GM18951 (cell line): ENCODE measurements at regions not wholly inside any gene's neighbourhood (a gene's known extent, or its start where the extent isn't known, plus 50 kb on each side); places are given as distances from the start of the nearest gene placed in this dataset.

Source experiments
- POLR2A ChIP-seq: IDR thresholded peaks from 4 replicates; pipeline ENCODE4 v1.6.1; 2011; ENCODE audit warnings: mild to moderate bottlenecking; ENCODE audit not compliant: insufficient read length, insufficient read depth; ENCODE audit errors: extremely low read depth
- in situ Hi-C: fragments of 300-500 bp; cut with MboI; formaldehyde crosslinking; loops from one replicate; pipeline ENCODE4 v1.12.0; 2022; ENCODE audit warnings: low sequenced_read_pairs, mixed read lengths, inconsistent platforms; ENCODE audit not compliant: unreplicated experiment

DNA sequence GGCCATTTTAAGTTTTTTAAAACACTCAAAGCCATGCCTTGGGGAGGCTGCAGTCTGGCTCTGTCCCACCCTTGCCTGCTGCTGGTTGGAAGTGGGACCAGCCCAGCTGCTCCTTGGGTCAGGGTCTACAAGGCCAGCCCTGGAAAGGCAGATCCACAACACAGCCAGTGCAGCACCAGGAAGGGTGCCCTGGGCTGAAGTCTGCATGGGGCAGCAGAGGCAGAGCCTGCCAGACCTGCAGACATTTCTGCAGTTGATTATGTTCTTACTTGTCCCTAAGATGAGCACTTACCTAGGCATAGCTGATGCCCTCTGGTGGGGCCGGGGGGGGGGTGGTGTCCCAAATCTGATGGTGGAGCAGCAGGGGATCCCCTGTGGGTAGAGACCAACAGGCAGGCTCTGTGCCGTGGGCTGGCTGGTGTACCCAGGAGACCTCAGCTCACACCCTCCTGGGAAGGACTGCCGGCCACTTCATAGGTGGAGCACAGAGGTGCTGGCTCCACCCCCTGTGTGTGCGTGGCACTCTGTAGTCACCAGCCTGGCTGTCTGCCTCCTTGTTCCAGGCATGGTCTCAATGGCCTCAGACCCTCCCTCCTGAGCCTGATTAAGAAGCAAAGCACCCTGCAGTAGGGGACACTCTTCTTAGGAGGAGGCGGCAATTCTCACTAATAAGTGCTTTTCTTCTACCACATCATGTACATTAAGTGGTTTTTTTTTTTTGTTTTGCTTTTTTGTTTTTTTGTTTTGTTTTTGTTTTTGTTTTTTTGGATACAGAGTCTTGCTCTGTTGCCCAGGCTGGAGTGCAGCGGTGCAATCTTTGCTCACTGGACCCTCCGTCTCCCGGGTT lies 97.4 kb upstream of the KLF13 start:
- in situ Hi-C loops: loop anchor here (10.0 kb wide), 1 partner anchor 96 kb away; the partner anchor contains the start of gene KLF13
- peak; percentile 92 for TF ChIP-seq POLR2A

DNA sequence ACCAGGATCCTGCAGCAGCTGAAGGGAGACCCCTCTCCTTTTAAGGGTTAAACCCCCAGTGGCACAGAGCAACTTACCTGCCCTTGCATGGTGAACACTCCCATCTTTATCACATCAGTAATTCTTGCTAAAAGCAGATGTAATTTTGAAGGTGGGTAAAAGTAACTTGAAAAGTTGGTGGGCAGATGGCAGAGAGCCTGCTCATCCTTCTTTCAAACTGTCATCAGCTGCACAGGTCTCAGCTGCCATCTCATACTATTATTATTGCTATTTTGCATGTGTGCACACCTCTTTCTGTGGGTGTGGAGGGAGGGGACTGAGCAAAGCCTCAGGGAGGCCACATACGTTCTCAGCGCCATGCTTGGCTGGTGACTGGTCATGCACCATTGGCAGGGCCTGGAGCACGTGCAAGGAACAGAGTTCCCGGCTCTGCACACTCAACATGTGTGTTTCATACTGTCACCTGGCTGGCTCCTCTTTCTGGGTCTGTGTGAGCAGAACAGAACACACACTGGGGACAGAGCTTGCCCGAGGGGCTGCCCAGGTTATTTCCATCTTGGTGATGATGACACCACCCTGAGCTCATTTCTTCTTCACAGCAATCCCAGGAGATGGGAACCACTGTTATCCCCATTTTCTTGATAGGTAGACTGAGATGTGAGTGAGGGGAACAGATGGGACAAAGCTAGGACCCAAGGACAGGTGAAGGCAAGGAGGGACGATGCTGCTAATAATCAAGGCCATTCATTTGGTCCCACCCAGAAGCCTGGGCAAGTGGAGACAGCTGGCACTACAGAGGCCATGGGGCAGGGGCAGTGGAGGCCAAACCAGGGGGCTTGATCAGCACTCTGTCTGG lies 95.8 kb upstream of the KLF13 start:
- TF ChIP-seq POLR2A: peak; percentile 56
- in situ Hi-C loops: no loop called here

DNA sequence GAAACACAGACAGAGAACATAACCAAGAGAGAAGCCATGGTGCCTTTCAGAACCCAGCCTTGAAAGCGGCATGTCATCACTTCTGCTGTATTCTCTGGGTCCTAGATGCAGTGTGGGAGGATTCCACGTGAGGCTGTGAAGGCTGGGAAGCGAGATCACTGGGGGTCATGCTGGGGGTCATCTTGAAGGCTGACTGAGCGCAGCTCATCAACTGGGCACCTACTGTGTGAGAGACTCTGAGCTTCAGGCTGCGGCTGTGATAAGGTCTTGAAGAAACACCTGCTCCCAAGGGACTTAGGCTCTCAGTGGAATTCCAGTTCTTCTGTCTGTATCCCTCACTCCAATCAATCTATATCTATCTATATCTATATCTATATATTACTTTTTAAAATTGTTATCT lies 91.8 kb upstream of the KLF13 start:
- TF ChIP-seq POLR2A: no peak
- in situ Hi-C loops: no loop called here

DNA sequence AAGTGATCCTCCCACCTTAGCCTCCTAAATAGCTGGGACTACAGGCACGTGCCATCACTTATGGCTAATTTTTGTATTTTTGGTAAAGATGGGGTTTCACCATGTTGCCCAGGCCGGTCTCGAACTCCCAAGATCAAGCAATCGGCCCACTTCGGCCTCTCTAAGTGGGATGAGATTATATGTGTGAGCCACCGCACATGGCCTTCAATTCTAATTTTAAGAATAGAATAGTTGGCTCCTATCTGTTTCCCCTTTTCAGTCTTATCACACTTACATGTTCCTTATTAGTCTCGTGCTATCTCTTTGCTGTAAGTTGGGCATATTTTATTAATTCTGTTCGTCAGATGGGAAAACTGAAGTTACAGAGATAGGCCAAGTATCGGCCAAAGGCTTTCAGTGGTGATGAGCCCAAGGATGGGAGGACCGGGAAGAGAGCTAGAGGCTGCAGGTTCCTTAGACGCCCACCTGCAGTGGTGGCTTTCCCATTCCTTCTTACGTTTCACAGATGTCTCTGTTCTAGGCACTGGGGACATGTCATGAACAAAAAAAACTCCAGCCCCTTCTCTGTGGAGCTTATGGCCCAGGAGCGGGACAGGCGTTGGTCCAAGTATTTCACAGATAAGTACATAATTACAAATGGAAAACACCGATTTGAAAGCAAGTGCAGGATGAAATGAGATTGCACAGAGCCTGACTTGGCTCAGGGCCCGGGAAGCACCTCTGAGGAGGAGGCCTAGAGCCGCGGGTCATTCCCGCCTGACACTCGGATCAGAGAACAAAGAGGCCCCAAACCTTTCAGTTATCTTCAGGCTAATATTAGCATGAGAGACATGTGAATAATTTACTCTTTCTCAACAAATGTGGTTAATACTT lies 91.1 kb upstream of the KLF13 start:
- TF ChIP-seq POLR2A: no peak
- in situ Hi-C loops: no loop called here

DNA sequence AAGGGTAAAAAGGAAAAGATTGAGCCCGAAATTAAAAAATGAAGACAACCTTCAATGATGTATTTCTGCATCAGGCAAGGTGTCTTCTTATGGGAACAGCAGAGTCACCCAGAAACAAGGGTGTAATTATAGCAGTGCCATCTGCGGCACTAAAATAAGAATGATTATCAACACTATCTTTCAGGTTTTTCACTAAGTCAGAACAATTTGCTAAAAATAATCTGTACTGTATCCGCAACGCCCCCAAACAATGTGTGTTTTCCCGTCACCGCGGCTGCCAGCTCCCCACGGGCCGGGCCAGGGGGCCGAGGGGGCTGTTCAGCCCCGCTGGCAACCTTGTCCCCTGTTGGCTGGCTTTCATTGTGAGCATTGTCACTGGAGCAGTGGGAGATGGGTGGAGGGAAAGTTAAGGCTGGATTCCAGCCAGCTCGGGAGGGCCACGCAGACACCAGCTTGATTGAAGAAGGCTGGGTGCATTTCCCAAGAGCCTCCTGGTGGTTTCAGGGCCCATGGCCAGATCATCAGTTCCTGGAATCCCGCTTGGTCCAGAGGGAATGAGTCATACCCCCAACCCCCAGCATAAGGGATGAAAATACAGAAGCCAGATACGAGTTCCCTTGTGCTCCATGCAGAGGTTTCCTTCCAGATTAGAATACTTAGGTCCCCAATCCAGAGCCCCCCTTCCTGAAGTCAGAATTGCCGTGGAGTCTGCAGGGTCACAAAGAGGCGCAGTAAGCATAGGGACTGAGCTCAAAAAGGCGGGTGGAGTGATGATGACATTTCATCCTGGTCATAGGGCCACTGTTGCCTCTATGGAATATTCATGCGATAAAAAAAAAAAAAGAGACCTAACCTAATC lies 90.2 kb upstream of the KLF13 start:
- in situ Hi-C loops: no loop called here
- peak; percentile 18 for TF ChIP-seq POLR2A

DNA sequence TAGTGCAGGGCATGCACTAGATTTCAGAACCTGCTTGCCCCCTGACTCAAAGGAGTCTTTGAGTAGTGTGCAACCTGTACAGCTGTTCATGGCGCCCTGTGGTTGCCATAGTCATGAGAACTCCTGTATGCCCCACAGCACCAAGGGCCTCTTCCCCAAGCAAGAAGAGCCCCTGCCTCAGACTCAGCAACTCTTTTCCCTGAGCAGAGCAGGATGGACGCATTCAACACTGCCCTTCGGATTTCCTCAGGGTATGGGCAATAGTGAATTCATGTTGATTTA lies 89.7 kb upstream of the KLF13 start:
- no peak for TF ChIP-seq POLR2A
- in situ Hi-C loops: no loop called here

DNA sequence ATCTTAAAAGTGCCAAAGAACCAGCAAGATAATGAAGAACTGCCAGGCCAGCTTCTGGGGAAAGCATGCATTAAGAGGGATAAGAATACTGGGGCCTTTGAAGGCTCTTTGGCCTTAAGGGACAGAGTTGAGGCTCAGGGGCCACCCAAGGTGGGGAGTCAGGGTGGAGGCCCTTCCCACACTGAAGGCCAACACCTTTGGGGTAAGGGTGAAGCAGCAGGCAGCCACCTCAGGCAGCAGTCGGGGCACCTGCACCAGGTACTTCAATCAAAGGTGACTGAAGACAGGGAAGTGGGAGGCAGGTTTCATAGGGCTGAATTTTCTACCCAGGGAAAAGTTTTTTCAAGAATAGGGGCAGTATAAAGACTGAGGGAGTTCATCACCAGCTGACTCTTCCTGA lies 87.7 kb upstream of the KLF13 start:
- in situ Hi-C loops: no loop called here
- no peak for TF ChIP-seq POLR2A

DNA sequence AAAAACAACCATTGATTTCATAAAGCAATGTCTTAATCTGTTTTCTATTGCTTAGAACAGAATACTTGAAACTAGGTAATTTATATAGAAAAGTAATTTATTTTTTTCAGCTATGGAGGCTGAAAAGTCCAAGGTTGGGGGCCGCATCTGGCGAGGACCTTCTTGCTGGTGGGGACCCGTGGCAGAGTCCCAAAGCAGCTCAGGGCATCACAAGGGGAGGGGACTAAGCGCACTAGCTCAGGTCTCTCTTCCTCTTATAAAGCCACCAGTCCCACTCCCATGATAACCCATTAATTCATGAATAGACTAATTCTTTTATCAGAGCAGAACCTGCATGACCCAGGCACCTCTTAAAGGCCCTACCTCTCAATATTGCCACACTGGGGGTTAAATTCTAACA lies 87.2 kb upstream of the KLF13 start:
- in situ Hi-C loops: no loop called here
- no peak for TF ChIP-seq POLR2A

DNA sequence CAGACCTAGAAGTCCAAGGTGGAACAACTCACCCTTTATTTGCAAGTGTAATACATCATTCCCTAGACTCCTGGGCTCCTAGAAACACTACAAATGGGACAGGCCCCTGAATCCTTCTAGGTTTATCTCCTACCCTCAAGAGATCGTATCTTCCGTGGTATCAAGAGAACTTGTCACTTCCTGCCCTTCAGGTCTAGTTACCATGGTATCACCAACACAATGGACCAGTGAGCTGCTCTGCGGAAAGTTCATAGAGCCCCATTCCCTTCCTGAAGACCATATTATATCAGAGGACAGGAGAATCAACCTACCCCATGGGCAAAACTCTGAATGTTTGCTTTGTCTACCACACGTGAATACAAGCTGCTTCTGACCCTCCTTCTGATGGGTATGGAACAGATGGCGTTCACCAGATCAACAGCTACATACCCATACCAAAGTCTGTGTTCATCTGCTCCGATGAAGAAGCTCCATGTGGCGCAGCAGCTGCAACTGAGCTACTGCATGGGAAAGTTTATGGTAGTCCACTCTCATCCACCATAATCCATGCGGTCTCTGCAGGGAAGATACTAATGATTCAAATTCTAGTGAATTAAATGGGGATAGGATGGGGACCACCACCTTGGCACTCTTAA lies 84.6 kb upstream of the KLF13 start:
- in situ Hi-C loops: no loop called here
- no peak for TF ChIP-seq POLR2A

DNA sequence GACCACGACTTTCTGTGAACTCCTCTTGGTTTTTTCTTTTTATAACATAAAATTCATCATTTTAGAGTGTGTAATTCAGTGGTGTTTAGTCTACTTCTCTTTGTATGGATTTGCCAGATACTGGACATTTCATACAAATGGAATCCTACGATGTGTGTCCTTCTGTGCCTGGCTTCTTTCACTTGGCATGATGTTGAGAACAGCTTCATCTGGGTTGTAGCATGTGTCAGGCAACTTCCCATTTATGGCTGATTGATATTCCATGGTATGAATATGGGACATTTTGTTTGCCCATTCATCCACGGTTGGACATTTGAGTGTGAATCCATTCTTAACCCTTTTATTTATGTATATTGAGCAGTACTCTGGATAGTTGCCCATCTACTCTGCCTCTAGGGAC lies 82.7 kb upstream of the KLF13 start:
- in situ Hi-C loops: no loop called here
- no peak for TF ChIP-seq POLR2A

DNA sequence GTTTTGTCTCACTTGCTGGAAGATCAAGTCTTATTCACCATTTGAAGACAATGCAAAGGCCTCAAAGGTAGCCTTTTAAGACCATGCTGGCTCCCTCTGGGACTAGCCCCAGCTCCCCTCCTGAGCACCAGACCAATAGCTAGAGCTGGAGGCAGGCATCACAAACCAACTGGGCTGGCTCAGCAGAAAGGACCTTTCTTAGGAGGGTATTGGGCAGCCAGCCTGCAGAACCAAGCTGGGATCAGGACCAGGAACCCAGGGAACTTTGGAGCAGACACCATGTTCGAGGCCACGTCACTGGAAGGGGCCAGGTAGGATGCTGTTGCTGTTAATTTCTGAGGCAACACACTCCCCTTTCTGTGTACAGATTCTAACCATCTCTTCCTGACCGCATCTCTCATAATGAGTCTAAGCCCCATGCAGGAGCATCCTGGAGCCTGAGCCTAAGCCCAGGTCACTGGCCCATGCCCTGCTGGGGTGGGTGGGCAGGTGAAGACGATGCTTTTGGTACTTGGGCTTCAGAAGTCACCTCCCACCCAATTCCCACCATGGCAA lies 81.4 kb upstream of the KLF13 start:
- no peak for TF ChIP-seq POLR2A
- in situ Hi-C loops: no loop called here

DNA sequence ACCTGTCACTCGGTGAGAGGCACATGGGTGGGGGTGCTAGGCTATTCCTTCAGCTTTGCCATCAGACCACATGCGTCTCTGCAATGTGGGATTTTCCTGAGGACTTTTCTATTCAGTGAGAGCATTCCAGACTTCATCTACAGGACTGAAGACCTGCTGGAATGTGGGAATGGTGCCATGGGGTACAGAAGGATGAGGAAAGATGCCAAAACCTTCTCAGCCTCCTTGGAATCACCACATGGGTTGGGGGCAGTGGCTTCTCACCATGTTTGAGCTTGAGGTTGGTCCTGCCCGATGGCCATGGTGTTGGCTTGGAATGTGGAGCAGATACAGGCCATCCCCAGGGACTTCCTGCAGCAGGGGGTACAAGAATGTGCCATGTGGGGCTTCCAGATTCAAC lies 80.9 kb upstream of the KLF13 start:
- TF ChIP-seq POLR2A: no peak
- in situ Hi-C loops: no loop called here
